ENCODE measurements at regions not wholly inside any gene's neighbourhood (a gene's known extent, or its start where the extent isn't known, plus 50 kb on each side); places are given as distances from the start of the nearest gene placed in this dataset.

- CTCF ChIA-PET: no interaction called here
Observed at GRCh38 chr1:239840790-239841189, 250.9 kb upstream of the FMN2 start.

More at GRCh38 chr1:239840790-239841189, 250.9 kb upstream of the FMN2 start:
- Histone ChIP-seq H3K4me1 (ENCODE audit: control insufficient read depth, insufficient read depth, low read length) (no peaks in the 10 kb centered on the region), H3K4me3 (ENCODE audit: insufficient read depth, low read depth, low read length) (no peak overlapping the region), H3K23ac (ENCODE audit: low read depth, low read length) (no peak overlapping the region), H2AK5ac (ENCODE audit: low read depth, low read length) (no peak overlapping the region), H2BK120ac (ENCODE audit: low read depth, low read length) (no peak overlapping the region), H2AK9ac (replicated peaks; ENCODE audit: low read depth, low read length, poor library complexity) (no peak overlapping the region), H2AFZ (replicated peaks; ENCODE audit: low read length, poor library complexity) (no peak overlapping the region), H3K14ac (replicated peaks; ENCODE audit: low read depth, low read length) (no peak overlapping the region), H3K9ac (ENCODE audit: low read depth, low read length) (no peak overlapping the region), H2BK15ac (ENCODE audit: low read depth, low read length) (no peak overlapping the region), H3K27ac (ENCODE audit: insufficient read depth, low read length) (no peak overlapping the region), H3K9me3 (ENCODE audit: control insufficient read depth, insufficient read depth, low read length) (peaks cover 2% of the 10 kb centered on the region; the same call in 1 of the 2 replicates), H4K20me1 (ENCODE audit: insufficient read depth, low read length) (no peaks in the 10 kb centered on the region), H3K4me2 (ENCODE audit: low read depth, low read length) (no peak overlapping the region), H4K91ac (ENCODE audit: insufficient read depth, low read depth, low read length) (no peak overlapping the region), H2BK20ac (ENCODE audit: low read depth, low read length) (no peak overlapping the region), H3K56ac (ENCODE audit: extremely low read depth, insufficient read depth, low read length) (no peak overlapping the region), H3K9me1 (ENCODE audit: insufficient read depth, low read length) (no peaks in the 10 kb centered on the region), H3K79me1 (ENCODE audit: low read depth in 1 of 2, low read length in 2 of 2) (no peaks in the 10 kb centered on the region), H3K36me3 (ENCODE audit: control insufficient read depth, insufficient read depth, low read length) (no peaks in the 10 kb centered on the region), H3K4ac (ENCODE audit: low read depth, low read length) (no peak overlapping the region), H3K18ac (ENCODE audit: low read depth, low read length) (no peak overlapping the region), H4K8ac (ENCODE audit: low read depth in 2 of 2, low read length in 2 of 2) (no peak overlapping the region), H3K27me3 (ENCODE audit: control insufficient read depth, insufficient read depth, low read length) (no peaks in the 10 kb centered on the region), H4K5ac (ENCODE audit: low read depth, low read length) (no peak overlapping the region), H2BK5ac (ENCODE audit: low read depth, low read length, poor library complexity, severe bottlenecking) (no peak overlapping the region)
- POLR2A ChIA-PET (ENCODE audit: unreplicated experiment): no interaction called here
- dilution Hi-C loops (cut with HindIII; ENCODE audit: low sequenced_read_pairs, unreplicated experiment) (no loop called here), intact Hi-C loops (cut with micrococcal nuclease) (no loop called here), in situ Hi-C loops (cut with MboI; ENCODE audit: low sequenced_read_pairs) (no loop called here)
- ATAC-seq (ENCODE audit: low read depth): no peak
- TF ChIP-seq POLR2A (IDR thresholded peaks at IDR 0.05; ENCODE audit: low read depth, low read length) (no peak), MAFK (IDR thresholded peaks at IDR 0.05; ENCODE audit: low read depth, low read length) (no peak), CEBPB (IDR thresholded peaks at IDR 0.05; ENCODE audit: low read depth, low read length) (no peak), SMC3 (IDR thresholded peaks at IDR 0.05; ENCODE audit: low read depth, low read length) (no peak), CTCF (conservative IDR thresholded peaks at IDR 0.05; ENCODE audit: low read depth, low read length) (no peak), NFE2L2 (IDR thresholded peaks at IDR 0.05; ENCODE audit: low read depth, low read length) (no peak), FOS (IDR thresholded peaks at IDR 0.05; ENCODE audit: low read depth, low read length) (no peak), CHD1 (IDR thresholded peaks at IDR 0.05; ENCODE audit: low read depth, low read length) (no peak), MXI1 (IDR thresholded peaks at IDR 0.05; ENCODE audit: borderline replicate concordance, low read depth, low read length) (no peak)
- 50% methylated on average over 2 of the region's 3 CpGs; no CpG with 5 or more reads in 1 of the 2 experiments for WGBS, 2 experiments (ENCODE audit: extremely low coverage in 2 of 2, insufficient read length in 1 of 2)
- BruUV-seq (replicated peaks): no TSS peak
- DNase-seq: no peak

Measured in IMR-90 (cell line).